GM12864 (cell line): ENCODE measurements at regions not wholly inside any gene's neighbourhood (a gene's known extent, or its start where the extent isn't known, plus 50 kb on each side); places are given as distances from the start of the nearest gene placed in this dataset.

Experiments used
- DNase-seq: peaks from one replicate; pipeline ENCODE4 v3.0.0-alpha.2; 2011; ENCODE audit warnings: low read depth
- H3K4me3 ChIP-seq: 2 replicates; pipeline ENCODE4 v1.5.1; 2011; ENCODE audit warnings: mild to moderate bottlenecking, low read depth, low read length, control low read depth
- CTCF ChIP-seq: IDR thresholded peaks from 2 replicates; pipeline ENCODE4 v1.5.1; 2011; ENCODE audit warnings: low read depth, mild to moderate bottlenecking, moderate library complexity, low read length, control low read depth, inconsistent platforms; ENCODE audit errors: missing control alignments

DNA sequence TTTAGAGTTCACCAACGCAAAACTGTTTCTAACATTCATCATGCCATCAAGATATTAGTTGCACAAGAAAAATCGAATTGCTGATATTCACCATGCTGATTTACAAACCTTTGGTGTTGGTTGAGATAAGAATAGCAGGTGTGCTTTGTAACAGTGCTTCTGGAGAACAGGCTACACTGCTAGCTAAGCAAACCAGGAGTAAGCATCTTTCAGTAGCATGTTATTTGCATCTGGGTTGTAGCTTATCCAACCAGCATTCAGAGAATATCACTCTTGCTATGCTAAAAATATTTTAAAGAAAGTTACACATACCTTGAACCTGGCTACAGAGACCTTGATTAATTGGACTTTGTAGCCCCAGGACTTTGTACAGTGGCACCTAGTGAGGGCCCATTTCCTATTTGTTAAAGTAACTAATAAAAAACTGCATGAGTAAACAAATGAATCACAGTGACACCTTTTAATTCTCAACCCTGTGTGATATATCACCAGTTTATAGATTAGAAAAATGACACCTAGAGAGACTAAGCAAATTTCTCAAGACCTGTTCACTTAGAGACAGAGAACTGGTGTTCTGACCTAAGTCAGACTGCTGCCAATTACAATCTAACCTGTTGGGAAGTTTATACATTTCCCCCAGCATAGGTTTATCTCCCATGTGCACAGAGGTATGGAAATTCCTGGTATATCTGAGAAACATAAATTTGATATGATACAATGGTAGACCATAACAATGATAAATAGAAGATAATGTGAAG lies 435.5 kb upstream of the TGFBR2 start:
- H3K4me3 ChIP-seq, result no peak overlapping the region
- no peak for DNase-seq
- TF ChIP-seq CTCF, result no peak

DNA sequence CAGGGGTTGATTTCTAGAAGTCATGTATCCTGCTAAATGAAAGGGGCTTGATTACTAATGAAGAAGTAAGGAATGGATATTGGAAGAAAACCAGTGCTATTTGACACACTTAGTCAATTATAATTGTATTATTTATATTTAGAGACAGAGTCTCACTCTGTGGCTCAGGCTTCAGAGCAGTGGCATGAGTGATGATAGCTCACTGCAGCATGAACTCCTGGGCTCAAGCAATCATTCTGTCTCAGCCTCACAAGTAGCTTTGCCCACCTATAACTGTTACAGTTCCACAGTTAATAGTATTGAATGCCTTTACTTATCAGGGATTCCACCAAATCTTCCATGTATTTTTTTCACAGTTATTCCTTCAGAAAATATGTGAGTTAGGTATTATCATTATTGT lies 432.0 kb upstream of the TGFBR2 start:
- H3K4me3 ChIP-seq, result no peak overlapping the region
- DNase-seq, result no peak
- TF ChIP-seq CTCF, result no peak

GRCh38 chr3:30180310-30181177 lies 425.9 kb upstream of the TGFBR2 start:
- no peak for TF ChIP-seq CTCF
- no peak for DNase-seq
- no peak overlapping the region for H3K4me3 ChIP-seq

DNA sequence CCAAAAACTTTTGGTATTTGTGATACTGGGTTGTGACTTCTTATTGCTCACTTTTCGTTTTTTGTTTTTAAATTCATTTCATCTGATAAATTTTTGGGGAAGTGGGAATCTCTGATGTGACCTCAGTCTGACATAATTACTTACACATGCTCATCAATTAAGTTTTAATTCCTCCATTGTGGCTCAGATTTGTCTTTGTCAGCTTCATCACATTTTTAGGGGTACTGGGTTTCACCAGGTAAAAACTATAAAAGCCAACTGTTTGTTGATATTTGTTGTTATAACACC lies 425.3 kb upstream of the TGFBR2 start:
- no peak for TF ChIP-seq CTCF
- no peak overlapping the region for H3K4me3 ChIP-seq
- no peak for DNase-seq

DNA sequence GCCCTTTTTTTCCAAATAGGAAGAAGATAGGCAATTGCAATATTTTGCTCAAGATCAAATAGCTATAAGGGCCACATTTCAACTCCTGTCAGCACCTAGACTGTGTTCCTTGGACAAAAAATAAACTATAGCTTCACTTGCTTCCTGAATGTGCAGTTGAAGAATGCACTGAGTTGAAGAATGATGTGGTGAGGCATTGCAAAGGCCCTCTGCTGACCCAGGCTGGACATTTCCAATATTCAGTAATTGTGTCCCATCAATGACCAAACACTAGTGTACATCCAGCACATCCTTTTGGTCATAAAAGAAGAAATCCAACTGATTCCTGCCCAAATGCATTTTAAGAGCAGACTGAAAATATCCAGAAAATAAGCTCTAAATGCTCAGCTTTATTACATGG lies 424.8 kb upstream of the TGFBR2 start:
- H3K4me3 ChIP-seq, result no peak overlapping the region
- no peak for TF ChIP-seq CTCF
- no peak for DNase-seq

- no peak for DNase-seq
- no peak for TF ChIP-seq CTCF
- H3K4me3 ChIP-seq, result no peak overlapping the region
Measured at GRCh38 chr3:30183421-30183820, 423.0 kb upstream of the TGFBR2 start.
